Natural killer cell (primary cell): ENCODE measurements at regions not wholly inside any gene's neighbourhood (a gene's known extent, or its start where the extent isn't known, plus 50 kb on each side); places are given as distances from the start of the nearest gene placed in this dataset.

Experiments used
- ATAC-seq, 3 donors: fragments of 150-1000 bp in 2 of 3; fragments of 200-7000 bp in 1 of 3; cut with Tn5 transposase; 1 replicate in 1 of 3; 2 replicates in 2 of 3; pipeline ENCODE4 v1.10.0; 2021; ENCODE audit warnings: mild to moderate bottlenecking in 2 of 3, moderate library complexity in 2 of 3
- DNase-seq, 2 donors: peaks; one replicate each; pipeline versions ENCODE4 v3.0.0 to v3.0.0-alpha.2; 2013 to 2021; ENCODE audit warnings: mixed read lengths in 1 of 2
- H3K27ac ChIP-seq: one replicate; pipeline ENCODE4 v1.5.1; 2013; ENCODE audit warnings: mild to moderate bottlenecking, low read length
- H3K27me3 ChIP-seq: one replicate; pipeline ENCODE4 v1.6.1; 2013; ENCODE audit warnings: low read length; ENCODE audit not compliant: control insufficient read depth, insufficient read depth
- H3K36me3 ChIP-seq: one replicate; pipeline ENCODE4 v1.6.1; 2013; ENCODE audit warnings: low read length; ENCODE audit not compliant: control insufficient read depth, insufficient read depth
- H3K4me1 ChIP-seq: one replicate; pipeline ENCODE4 v1.6.1; 2013; ENCODE audit warnings: low read length; ENCODE audit not compliant: control insufficient read depth, insufficient read depth
- H3K4me3 ChIP-seq: one replicate; pipeline ENCODE4 v1.5.1; 2013; ENCODE audit warnings: low read length
- H3K9me3 ChIP-seq: one replicate; pipeline ENCODE4 v1.6.1; 2013; ENCODE audit warnings: low read length; ENCODE audit not compliant: control insufficient read depth, insufficient read depth
- H3K27ac Mint-ChIP-seq, 2 donors: one replicate each; pipeline ENCODE4 v1.8.0; 2022; ENCODE audit warnings: mild to moderate bottlenecking in 2 of 2, mixed read lengths in 2 of 2, moderate library complexity in 1 of 2
- H3K27me3 Mint-ChIP-seq, 2 donors: one replicate each; pipeline ENCODE4 v1.8.0; 2022; ENCODE audit warnings: low read depth in 2 of 2, mixed read lengths in 2 of 2
- H3K36me3 Mint-ChIP-seq: one replicate; pipeline ENCODE4 v1.8.0; 2022; ENCODE audit warnings: mixed read lengths
- H3K4me1 Mint-ChIP-seq, 2 donors: one replicate each; pipeline ENCODE4 v1.8.0; 2022; ENCODE audit warnings: mixed read lengths in 2 of 2
- H3K4me3 Mint-ChIP-seq: one replicate; pipeline ENCODE4 v1.8.0; 2022; ENCODE audit warnings: mild to moderate bottlenecking, moderate library complexity, mixed read lengths
- H3K9me3 Mint-ChIP-seq, 2 donors: one replicate each; pipeline ENCODE4 v1.8.0; 2022; ENCODE audit warnings: mixed read lengths in 2 of 2
- CTCF ChIP-seq: fragments of 200-600 bp; IDR thresholded peaks from one replicate; pipeline ENCODE4 v1.8.0; 2022; ENCODE audit warnings: antibody characterized with exemption
- WGBS: methylation state at CpG from one replicate; pipeline ENCODE4 v1.1.7; 2013; ENCODE audit warnings: missing lambda C conversion rate; ENCODE audit not compliant: insufficient coverage; 5-methylcytosine and 5-hydroxymethylcytosine counted together
- intact Hi-C: fragments of 100-400 bp; cut with micrococcal nuclease; formaldehyde crosslinking; loops from one replicate; pipeline ENCODE4 v1.14.2; 2022

GRCh38 chr18:71130351-71130750, 841.5 kb downstream of the SOCS6 start:
- no peaks in the 10 kb centered on the region for H3K27me3 ChIP-seq
- Mint-ChIP-seq H3K36me3 (no peaks in the 10 kb centered on the region), H3K9me3 (peaks cover 10 to 15% of the 10 kb centered on the region in 2 donors), H3K4me1 (no peaks in the 10 kb centered on the region), H3K4me3 (no peak overlapping the region), H3K27me3 (no peaks in the 10 kb centered on the region), H3K27ac (no peak overlapping the region)
- no peaks in the 10 kb centered on the region for H3K4me1 ChIP-seq
- ATAC-seq (no peak), DNase-seq (no peak)
- WGBS, result 91% methylated on average over 6 of the region's 6 CpGs
- H3K4me3 ChIP-seq, result no peak overlapping the region
- intact Hi-C loops, result no loop called here
- no peak for TF ChIP-seq CTCF
- H3K9me3 ChIP-seq, result peaks cover 8% of the 10 kb centered on the region
- no peak overlapping the region for H3K27ac ChIP-seq
- H3K36me3 ChIP-seq, result no peaks in the 10 kb centered on the region

GRCh38 chr18:71125581-71125980, 836.7 kb downstream of the SOCS6 start:
- no peak for TF ChIP-seq CTCF
- no peaks in the 10 kb centered on the region for H3K36me3 Mint-ChIP-seq
- ATAC-seq (no peak), DNase-seq (no peak)
- no peak overlapping the region for H3K27ac Mint-ChIP-seq
- no peaks in the 10 kb centered on the region for H3K4me1 Mint-ChIP-seq
- Histone ChIP-seq H3K27ac (no peak overlapping the region), H3K9me3 (peaks cover 4% of the 10 kb centered on the region), H3K36me3 (no peaks in the 10 kb centered on the region), H3K4me1 (no peaks in the 10 kb centered on the region), H3K4me3 (no peak overlapping the region), H3K27me3 (no peaks in the 10 kb centered on the region)
- no peak overlapping the region for H3K4me3 Mint-ChIP-seq
- 94% methylated on average over 2 of the region's 2 CpGs for WGBS
- no peaks in the 10 kb centered on the region for H3K27me3 Mint-ChIP-seq
- intact Hi-C loops, result no loop called here
- peaks cover 16 to 25% of the 10 kb centered on the region in 2 donors for H3K9me3 Mint-ChIP-seq

DNA sequence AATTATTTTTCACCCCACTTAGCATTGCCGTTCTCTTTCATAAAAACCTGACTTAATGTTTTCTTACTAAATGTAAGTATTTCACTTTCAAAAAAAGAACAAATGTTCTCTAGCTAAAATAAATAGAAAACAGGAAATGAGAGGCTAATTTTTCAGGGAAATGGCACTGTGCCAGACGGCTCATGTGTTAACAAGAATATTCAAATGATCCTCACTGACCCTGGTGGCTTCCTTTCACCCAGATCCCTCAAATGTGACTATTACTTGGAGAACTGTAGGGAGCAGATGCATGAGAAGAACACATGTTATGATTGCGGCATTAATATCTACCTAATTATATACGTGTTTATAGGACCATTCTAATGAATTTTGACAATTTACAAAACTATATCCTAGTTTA, 827.7 kb downstream of the SOCS6 start:
- no peaks in the 10 kb centered on the region for H3K27me3 ChIP-seq
- no peaks in the 10 kb centered on the region for H3K4me1 ChIP-seq
- H3K9me3 ChIP-seq, result peaks cover 3% of the 10 kb centered on the region
- no peak overlapping the region for H3K27ac ChIP-seq
- no peak overlapping the region for H3K4me3 ChIP-seq
- intact Hi-C loops, result no loop called here
- Mint-ChIP-seq H3K27ac (no peak overlapping the region), H3K27me3 (no peaks in the 10 kb centered on the region), H3K4me3 (no peak overlapping the region), H3K9me3 (peaks cover 9 to 24% of the 10 kb centered on the region in 2 donors), H3K4me1 (no peaks in the 10 kb centered on the region), H3K36me3 (no peaks in the 10 kb centered on the region)
- no peak for TF ChIP-seq CTCF
- DNase-seq, result no peak
- H3K36me3 ChIP-seq, result no peaks in the 10 kb centered on the region
- no peak for ATAC-seq
- 69% methylated on average over 3 of the region's 4 CpGs for WGBS

DNA sequence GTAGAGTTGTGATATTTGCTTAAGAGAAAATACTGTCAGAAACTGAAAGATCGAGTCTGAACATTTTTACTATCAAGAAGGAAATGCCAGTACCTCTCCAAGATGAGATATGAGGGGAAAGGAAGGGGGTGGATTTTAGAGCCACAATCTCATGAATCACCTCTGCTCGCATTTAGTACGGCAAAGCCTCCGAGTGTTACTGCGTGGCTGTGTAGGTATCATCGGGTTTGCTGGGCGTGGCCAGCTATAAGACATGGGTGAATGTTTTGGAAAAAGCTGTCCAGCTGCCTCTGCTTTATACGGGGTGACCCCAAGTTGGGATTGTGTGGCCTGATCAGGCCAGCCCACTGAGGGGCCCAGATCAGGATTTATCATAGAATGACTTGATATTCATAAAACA, 826.4 kb downstream of the SOCS6 start:
- Histone ChIP-seq H3K36me3 (no peaks in the 10 kb centered on the region), H3K27me3 (no peaks in the 10 kb centered on the region), H3K9me3 (peaks cover 3% of the 10 kb centered on the region), H3K27ac (no peak overlapping the region), H3K4me1 (no peaks in the 10 kb centered on the region), H3K4me3 (no peak overlapping the region)
- Mint-ChIP-seq H3K9me3 (peaks cover 9 to 18% of the 10 kb centered on the region in 2 donors), H3K27me3 (no peaks in the 10 kb centered on the region), H3K4me1 (no peaks in the 10 kb centered on the region), H3K36me3 (no peaks in the 10 kb centered on the region), H3K27ac (no peak overlapping the region), H3K4me3 (no peak overlapping the region)
- intact Hi-C loops, result no loop called here
- DNase-seq (no peak), ATAC-seq (no peak)
- TF ChIP-seq CTCF, result no peak
- WGBS, result 81% methylated on average over 8 of the region's 8 CpGs
